GM23248 (cell line): ENCODE measurements at regions not wholly inside any gene's neighbourhood (a gene's known extent, or its start where the extent isn't known, plus 50 kb on each side); places are given as distances from the start of the nearest gene placed in this dataset.

ENCODE experiments used
- EZH2 ChIP-seq: fragments of 200-600 bp; sonication (generic); IDR thresholded peaks from 2 replicates; pipeline ENCODE4 v1.6.1; 2018; ENCODE audit warnings: antibody characterized with exemption, mild to moderate bottlenecking; ENCODE audit not compliant: insufficient read depth, poor library complexity, severe bottlenecking
- EZH2phosphoT487 ChIP-seq: fragments of 200-600 bp; sonication (generic); IDR thresholded peaks from 2 replicates; pipeline ENCODE4 v1.6.1; 2018; ENCODE audit warnings: antibody characterized with exemption, moderate library complexity, mild to moderate bottlenecking, low read depth; ENCODE audit not compliant: insufficient read depth

GRCh38 chr14:94893411-94894160 lies 123.7 kb upstream of the GSC start:
- TF ChIP-seq EZH2 (no peak), EZH2phosphoT487 (no peak)
